HFFc6 (cell line): ENCODE measurements at regions not wholly inside any gene's neighbourhood (a gene's known extent, or its start where the extent isn't known, plus 50 kb on each side); places are given as distances from the start of the nearest gene placed in this dataset.
"Not testable (repeated sequence)": the region's sequence is repeated elsewhere in the genome, so short reads cannot be mapped to it uniquely, and the experiment has no call there.

ENCODE experiments used
- DNase-seq: peaks from one replicate; pipeline ENCODE4 v3.0.0-alpha.2; 2018
- H3K27ac Mint-ChIP-seq: 2 replicates; pipeline ENCODE4 v1.8.0; 2020; ENCODE audit warnings: mild to moderate bottlenecking, mixed read lengths
- H3K27me3 Mint-ChIP-seq: 2 replicates; pipeline ENCODE4 v1.8.0; 2021; ENCODE audit warnings: mild to moderate bottlenecking, moderate library complexity, mixed read lengths; ENCODE audit not compliant: insufficient read depth
- H3K36me3 Mint-ChIP-seq: 2 replicates; pipeline ENCODE4 v1.8.0; 2021; ENCODE audit warnings: low read depth, mixed read lengths
- H3K4me1 Mint-ChIP-seq: 2 replicates; pipeline ENCODE4 v1.8.0; 2020; ENCODE audit warnings: low read depth, mixed read lengths
- H3K4me3 Mint-ChIP-seq: 2 replicates; pipeline ENCODE4 v1.8.0; 2020; ENCODE audit warnings: mild to moderate bottlenecking, moderate library complexity, mixed read lengths
- H3K9me3 Mint-ChIP-seq: 2 replicates; pipeline ENCODE4 v1.8.0; 2020; ENCODE audit warnings: mild to moderate bottlenecking, mixed read lengths
- TF ChIP-seq, protein P1 (sequence below): fragments of 200-600 bp; sonication (generic); IDR thresholded peaks from 2 replicates; pipeline ENCODE4 v1.5.0; 2021; ENCODE audit warnings: antibody characterized with exemption, mild to moderate bottlenecking

- peaks cover 2% of the 10 kb centered on the region; the same call in 1 of the 2 replicates for H3K27me3 Mint-ChIP-seq
- no peaks in the 10 kb centered on the region for H3K9me3 Mint-ChIP-seq
- H3K4me3 Mint-ChIP-seq: no peak overlapping the region
- no peaks in the 10 kb centered on the region; the same call in 1 of the 2 replicates for H3K4me1 Mint-ChIP-seq
- H3K27ac Mint-ChIP-seq: no peak overlapping the region
- no peaks in the 10 kb centered on the region for H3K36me3 Mint-ChIP-seq
- no peak for DNase-seq
- TF ChIP-seq, protein P1, sequence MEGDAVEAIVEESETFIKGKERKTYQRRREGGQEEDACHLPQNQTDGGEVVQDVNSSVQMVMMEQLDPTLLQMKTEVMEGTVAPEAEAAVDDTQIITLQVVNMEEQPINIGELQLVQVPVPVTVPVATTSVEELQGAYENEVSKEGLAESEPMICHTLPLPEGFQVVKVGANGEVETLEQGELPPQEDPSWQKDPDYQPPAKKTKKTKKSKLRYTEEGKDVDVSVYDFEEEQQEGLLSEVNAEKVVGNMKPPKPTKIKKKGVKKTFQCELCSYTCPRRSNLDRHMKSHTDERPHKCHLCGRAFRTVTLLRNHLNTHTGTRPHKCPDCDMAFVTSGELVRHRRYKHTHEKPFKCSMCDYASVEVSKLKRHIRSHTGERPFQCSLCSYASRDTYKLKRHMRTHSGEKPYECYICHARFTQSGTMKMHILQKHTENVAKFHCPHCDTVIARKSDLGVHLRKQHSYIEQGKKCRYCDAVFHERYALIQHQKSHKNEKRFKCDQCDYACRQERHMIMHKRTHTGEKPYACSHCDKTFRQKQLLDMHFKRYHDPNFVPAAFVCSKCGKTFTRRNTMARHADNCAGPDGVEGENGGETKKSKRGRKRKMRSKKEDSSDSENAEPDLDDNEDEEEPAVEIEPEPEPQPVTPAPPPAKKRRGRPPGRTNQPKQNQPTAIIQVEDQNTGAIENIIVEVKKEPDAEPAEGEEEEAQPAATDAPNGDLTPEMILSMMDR: no peak
Observed at GRCh38 chr13:97540696-97541095, 106.7 kb downstream of the RAP2A start.

DNA sequence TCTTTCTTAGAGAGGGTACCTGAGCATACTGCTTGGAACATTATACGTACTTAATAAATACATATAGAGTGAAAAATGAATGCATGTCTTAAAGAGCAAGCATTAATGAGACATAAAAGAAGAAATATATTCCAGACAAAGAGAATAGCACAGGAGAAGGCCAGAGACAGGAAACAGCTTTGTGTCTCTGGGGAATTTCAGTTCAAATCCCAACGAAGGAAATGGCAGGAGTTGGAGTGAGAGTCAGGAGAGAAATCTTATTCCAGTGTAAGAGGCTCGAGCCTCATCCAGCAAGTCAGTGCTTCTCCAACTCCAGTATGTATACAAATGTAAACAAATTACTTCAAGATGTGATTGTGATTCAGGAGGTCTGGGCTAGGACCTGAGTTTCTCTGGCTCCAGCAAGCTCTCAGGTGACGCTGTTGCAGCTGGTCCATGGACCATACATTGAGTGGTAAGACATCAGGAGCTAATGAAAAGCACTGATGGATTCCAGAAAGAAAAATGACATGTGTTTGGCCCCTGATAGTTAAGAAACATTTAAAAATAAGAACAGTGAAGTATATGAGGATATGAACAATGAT lies 108.2 kb downstream of the RAP2A start:
- Mint-ChIP-seq H3K4me3 (no peak overlapping the region), H3K27me3 (no peaks in the 10 kb centered on the region; the same call in 1 of the 2 replicates), H3K36me3 (no peaks in the 10 kb centered on the region), H3K27ac (no peak overlapping the region), H3K4me1 (no peaks in the 10 kb centered on the region), H3K9me3 (0 out of 2 replicates have a peak, but pooled peaks cover 5% of the 10 kb centered on the region)
- TF ChIP-seq, protein P1: no peak
- DNase-seq: no peak

GRCh38 chr13:97544031-97544765 lies 110.2 kb downstream of the RAP2A start:
- TF ChIP-seq, protein P1: no peak
- DNase-seq: no peak
- Mint-ChIP-seq H3K36me3 (no peaks in the 10 kb centered on the region), H3K9me3 (0 out of 2 replicates have a peak, but pooled peaks cover 5% of the 10 kb centered on the region), H3K4me3 (no peak overlapping the region), H3K27ac (no peak overlapping the region), H3K27me3 (peaks cover 2% of the 10 kb centered on the region; the same call in 1 of the 2 replicates), H3K4me1 (no peaks in the 10 kb centered on the region)

DNA sequence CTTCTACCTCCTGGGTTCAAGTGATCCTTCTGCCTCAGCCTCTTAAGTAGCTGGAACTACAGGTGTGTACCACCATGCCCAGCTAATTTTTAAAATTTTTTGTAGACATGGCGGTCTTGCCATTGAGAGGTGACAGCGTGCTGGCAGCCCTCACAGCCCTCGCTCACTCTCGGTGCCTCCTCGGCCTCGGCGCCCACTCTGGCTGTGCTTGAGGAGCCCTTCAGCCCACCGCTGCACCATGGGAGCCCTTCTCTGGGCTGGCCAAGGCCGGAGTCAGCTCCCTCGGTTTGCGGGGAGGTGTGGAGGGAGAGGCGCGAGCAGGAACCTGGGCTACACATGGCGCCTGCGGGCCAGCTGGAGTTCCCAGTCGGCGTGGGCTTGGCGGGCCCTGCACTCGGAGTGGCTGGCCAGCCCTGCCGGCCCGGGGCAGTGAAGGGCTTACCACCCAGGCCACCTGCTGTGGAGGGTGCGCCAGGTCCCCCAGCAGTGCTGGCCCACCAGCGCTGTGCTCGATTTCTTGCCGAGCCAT lies 111.1 kb downstream of the RAP2A start:
- H3K9me3 Mint-ChIP-seq, H3K27me3 Mint-ChIP-seq, H3K4me3 Mint-ChIP-seq, H3K27ac Mint-ChIP-seq, H3K4me1 Mint-ChIP-seq, H3K36me3 Mint-ChIP-seq, DNase-seq: not testable (repeated sequence)

DNA sequence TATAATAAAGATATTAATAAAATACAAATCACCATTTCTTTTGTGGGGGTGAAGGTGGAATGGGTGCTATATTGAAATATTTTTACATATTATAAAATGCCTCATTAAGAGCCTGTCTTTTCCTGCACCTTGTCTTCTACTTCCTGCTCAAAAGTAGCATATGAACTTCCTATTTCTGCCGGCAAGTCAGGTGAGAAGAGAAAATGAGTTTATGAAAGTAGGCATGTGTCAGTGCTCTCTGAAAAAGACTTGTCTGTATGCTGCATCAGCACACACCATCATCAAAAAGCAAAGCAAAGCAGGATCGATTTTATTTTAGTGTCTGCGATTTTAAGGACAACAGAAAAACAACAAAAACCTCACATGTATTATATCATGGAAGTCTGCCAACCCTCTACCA lies 114.2 kb downstream of the RAP2A start:
- Mint-ChIP-seq H3K27me3 (peaks cover 4% of the 10 kb centered on the region; the same call in 1 of the 2 replicates), H3K4me3 (no peak overlapping the region), H3K9me3 (0 out of 2 replicates have a peak, but pooled peaks cover 5% of the 10 kb centered on the region), H3K36me3 (no peaks in the 10 kb centered on the region), H3K27ac (no peak overlapping the region), H3K4me1 (no peaks in the 10 kb centered on the region)
- TF ChIP-seq, protein P1: no peak
- DNase-seq: no peak

DNA sequence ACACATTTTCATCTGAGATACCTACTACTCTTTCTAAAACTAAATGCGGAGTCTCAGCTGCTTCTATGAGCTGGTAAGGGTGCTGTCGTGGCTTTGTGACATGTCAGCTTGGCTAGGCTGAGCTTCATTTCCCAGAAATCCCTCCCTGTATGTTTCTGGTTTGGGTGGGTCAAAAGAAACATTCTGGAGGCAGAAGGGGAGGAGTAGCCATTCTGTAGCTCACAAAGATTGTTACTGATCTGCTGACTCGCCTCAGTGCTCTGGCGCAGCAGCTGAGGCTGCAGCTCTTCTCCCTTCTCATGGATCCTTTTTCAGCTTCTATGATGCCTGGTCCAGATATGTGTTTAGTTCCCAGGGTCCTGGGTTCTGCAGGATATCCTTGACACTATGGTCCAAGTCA lies 114.7 kb downstream of the RAP2A start:
- Mint-ChIP-seq H3K4me1 (no peaks in the 10 kb centered on the region), H3K9me3 (0 out of 2 replicates have a peak, but pooled peaks cover 5% of the 10 kb centered on the region), H3K27me3 (peaks cover 4% of the 10 kb centered on the region; the same call in 1 of the 2 replicates), H3K36me3 (no peaks in the 10 kb centered on the region), H3K4me3 (no peak overlapping the region), H3K27ac (no peak overlapping the region)
- TF ChIP-seq, protein P1: no peak
- no peak for DNase-seq
